ENCODE measurements at regions not wholly inside any gene's neighbourhood (a gene's known extent, or its start where the extent isn't known, plus 50 kb on each side); places are given as distances from the start of the nearest gene placed in this dataset.

- Histone ChIP-seq H3K79me2 (ENCODE audit: insufficient read depth, low read length) (no peaks in the 10 kb centered on the region), H3K9me3 (ENCODE audit: insufficient read depth, low read length) (no peaks in the 10 kb centered on the region), H4K20me1 (ENCODE audit: low read depth, low read length) (no peaks in the 10 kb centered on the region), H3K9ac (ENCODE audit: low read length) (no peak overlapping the region), H3K4me3 (ENCODE audit: insufficient read depth, low read length, poor library complexity, severe bottlenecking) (no peak overlapping the region), H3F3A (ENCODE audit: insufficient read depth) (no peaks in the 10 kb centered on the region), H2AFZ (ENCODE audit: low read depth, low read length, severe bottlenecking) (no peak overlapping the region), H3K36me3 (ENCODE audit: low read length) (no peaks in the 10 kb centered on the region), H3K27ac (ENCODE audit: low read depth, low read length) (no peak overlapping the region), H3K9me2 (replicated peaks; ENCODE audit: insufficient read depth, low read length) (no peaks in the 10 kb centered on the region), H3K27me3 (ENCODE audit: low read length) (no peaks in the 10 kb centered on the region), H3K4me2 (ENCODE audit: low read depth, low read length, poor library complexity, severe bottlenecking) (no peak overlapping the region)
- TF ChIP-seq EZH2phosphoT487 (conservative IDR thresholded peaks at IDR 0.05; ENCODE audit: low read length): no peak
- no peak for TF ChIP-seq CTCF (IDR thresholded peaks at IDR 0.05; ENCODE audit: insufficient read depth, low read length, poor library complexity, severe bottlenecking)
Observed at GRCh38 chr4:162510115-162510514, 346.3 kb upstream of the FSTL5 start.

- no peak for TF ChIP-seq CTCF (IDR thresholded peaks at IDR 0.05; ENCODE audit: insufficient read depth, low read length, poor library complexity, severe bottlenecking)
- no peak for TF ChIP-seq EZH2phosphoT487 (conservative IDR thresholded peaks at IDR 0.05; ENCODE audit: low read length)
- H3K27ac ChIP-seq (ENCODE audit: low read depth, low read length): no peak overlapping the region
- no peaks in the 10 kb centered on the region for H3K9me3 ChIP-seq (ENCODE audit: insufficient read depth, low read length)
Observed at GRCh38 chr4:162509333-162509732, 345.5 kb upstream of the FSTL5 start.

GRCh38 chr4:162506253-162506652, 342.5 kb upstream of the FSTL5 start:
- Histone ChIP-seq H3K9me2 (replicated peaks; ENCODE audit: insufficient read depth, low read length) (no peaks in the 10 kb centered on the region), H3K4me2 (ENCODE audit: low read depth, low read length, poor library complexity, severe bottlenecking) (no peak overlapping the region), H3F3A (ENCODE audit: insufficient read depth) (no peaks in the 10 kb centered on the region), H3K4me3 (ENCODE audit: insufficient read depth, low read length, poor library complexity, severe bottlenecking) (no peak overlapping the region), H3K36me3 (ENCODE audit: low read length) (no peaks in the 10 kb centered on the region), H3K79me2 (ENCODE audit: insufficient read depth, low read length) (no peaks in the 10 kb centered on the region), H3K9ac (ENCODE audit: low read length) (no peak overlapping the region), H2AFZ (ENCODE audit: low read depth, low read length, severe bottlenecking) (no peak overlapping the region), H3K27ac (ENCODE audit: low read depth, low read length) (no peak overlapping the region), H3K27me3 (ENCODE audit: low read length) (no peaks in the 10 kb centered on the region), H3K9me3 (ENCODE audit: insufficient read depth, low read length) (no peaks in the 10 kb centered on the region), H4K20me1 (ENCODE audit: low read depth, low read length) (no peaks in the 10 kb centered on the region)
- TF ChIP-seq EZH2phosphoT487 (conservative IDR thresholded peaks at IDR 0.05; ENCODE audit: low read length) (no peak), CTCF (IDR thresholded peaks at IDR 0.05; ENCODE audit: insufficient read depth, low read length, poor library complexity, severe bottlenecking) (no peak)

More at GRCh38 chr4:162509333-162509732, 345.5 kb upstream of the FSTL5 start:
- no peaks in the 10 kb centered on the region for H3K27me3 ChIP-seq (ENCODE audit: low read length)
- no peak overlapping the region for H3K9ac ChIP-seq (ENCODE audit: low read length)
- H3K36me3 ChIP-seq (ENCODE audit: low read length): no peaks in the 10 kb centered on the region
- H3K9me2 ChIP-seq (replicated peaks; ENCODE audit: insufficient read depth, low read length): no peaks in the 10 kb centered on the region
- no peak overlapping the region for H3K4me2 ChIP-seq (ENCODE audit: low read depth, low read length, poor library complexity, severe bottlenecking)
- no peak overlapping the region for H3K4me3 ChIP-seq (ENCODE audit: insufficient read depth, low read length, poor library complexity, severe bottlenecking)
- H4K20me1 ChIP-seq (ENCODE audit: low read depth, low read length): no peaks in the 10 kb centered on the region
- no peak overlapping the region for H2AFZ ChIP-seq (ENCODE audit: low read depth, low read length, severe bottlenecking)
- no peaks in the 10 kb centered on the region for H3K79me2 ChIP-seq (ENCODE audit: insufficient read depth, low read length)
- no peaks in the 10 kb centered on the region for H3F3A ChIP-seq (ENCODE audit: insufficient read depth)

Measured in SU-DHL-6 (cell line).